DMS 273 (cell line): ENCODE measurements at regions not wholly inside any gene's neighbourhood (a gene's known extent, or its start where the extent isn't known, plus 50 kb on each side); places are given as distances from the start of the nearest gene placed in this dataset.

Experiments used
- DNase-seq: peaks from one replicate; lab custom pipeline; 2025; ENCODE audit not compliant: unreplicated experiment; lab: John Stamatoyannopoulos, UW

GRCh38 chr1:81232420-81232819 lies 568.3 kb upstream of the ADGRL2 start:
- DNase-seq: no peak

- no peak for DNase-seq
These were observed 569.0 kb upstream of the ADGRL2 start for GRCh38 chr1:81231729-81232038.

GRCh38 chr1:81230983-81231728 lies 569.6 kb upstream of the ADGRL2 start:
- DNase-seq: no peak

GRCh38 chr1:81228926-81229325 lies 571.8 kb upstream of the ADGRL2 start:
- no peak for DNase-seq

GRCh38 chr1:81226603-81226928 lies 574.2 kb upstream of the ADGRL2 start:
- no peak for DNase-seq

- no peak for DNase-seq
These were observed 574.7 kb upstream of the ADGRL2 start for GRCh38 chr1:81225789-81226602.

GRCh38 chr1:81224222-81224621 lies 576.5 kb upstream of the ADGRL2 start:
- DNase-seq: no peak

- DNase-seq: no peak
These were observed 579.2 kb upstream of the ADGRL2 start for GRCh38 chr1:81221564-81221963.

- DNase-seq: no peak
These were observed 580.1 kb upstream of the ADGRL2 start for GRCh38 chr1:81220614-81221071.

- DNase-seq: no peak
These were observed 583.7 kb upstream of the ADGRL2 start for GRCh38 chr1:81217058-81217457.

GRCh38 chr1:81213279-81213678 lies 587.5 kb upstream of the ADGRL2 start:
- DNase-seq: no peak

GRCh38 chr1:81209461-81209860 lies 591.3 kb upstream of the ADGRL2 start:
- no peak for DNase-seq

- DNase-seq: no peak
These were observed 592.3 kb upstream of the ADGRL2 start for GRCh38 chr1:81208441-81208840.

- DNase-seq: no peak
These were observed 594.8 kb upstream of the ADGRL2 start for GRCh38 chr1:81205956-81206355.

- DNase-seq: no peak
These were observed 599.0 kb upstream of the ADGRL2 start for GRCh38 chr1:81201779-81202178.

GRCh38 chr1:81197591-81197990 lies 603.1 kb upstream of the ADGRL2 start:
- peak; percentile 41 for DNase-seq

- no peak for DNase-seq
These were observed 607.8 kb upstream of the ADGRL2 start for GRCh38 chr1:81192647-81193642.

GRCh38 chr1:81190003-81190402 lies 610.7 kb upstream of the ADGRL2 start:
- DNase-seq: no peak

GRCh38 chr1:81187635-81188034 lies 613.1 kb upstream of the ADGRL2 start:
- no peak for DNase-seq

- no peak for DNase-seq
These were observed 614.5 kb upstream of the ADGRL2 start for GRCh38 chr1:81186261-81186660.

- DNase-seq: no peak
These were observed 617.2 kb upstream of the ADGRL2 start for GRCh38 chr1:81183553-81183952.
